Esophagus muscularis mucosa (tissue), 4 donors: ENCODE measurements at regions not wholly inside any gene's neighbourhood (a gene's known extent, or its start where the extent isn't known, plus 50 kb on each side); places are given as distances from the start of the nearest gene placed in this dataset.

Experiments
- DNase-seq: peaks from one replicate; pipeline ENCODE4 v3.0.0-alpha.2; 2017; ENCODE audit errors: extremely low spot score
- H3K27ac ChIP-seq, 4 donors: fragments of 200-600 bp; sonication (generic); replicated peaks in 1 of 4; 1 replicate in 3 of 4; 2 replicates in 1 of 4; pipeline ENCODE4 v1.5.1; 2016 to 2019; ENCODE audit warnings: mild to moderate bottlenecking in 1 of 4
- H3K27me3 ChIP-seq, 4 donors: fragments of 200-600 bp; sonication (generic); one replicate each; pipeline versions ENCODE4 v1.5.1 to v1.6.0; 2016 to 2019
- H3K36me3 ChIP-seq, 4 donors: fragments of 200-600 bp; sonication (generic); one replicate each; pipeline ENCODE4 v1.5.1; 2016 to 2019
- H3K4me1 ChIP-seq, 4 donors: fragments of 200-600 bp; sonication (generic); one replicate each; pipeline ENCODE4 v1.5.1; 2016 to 2019
- H3K4me3 ChIP-seq, 4 donors: fragments of 200-600 bp; sonication (generic); 1 replicate in 2 of 4; 2 replicates in 2 of 4; pipeline ENCODE4 v1.5.1; 2016 to 2019; ENCODE audit warnings: mild to moderate bottlenecking in 4 of 4, moderate library complexity in 1 of 4
- H3K9me3 ChIP-seq, 4 donors: fragments of 200-600 bp; sonication (generic); 1 replicate in 3 of 4; 2 replicates in 1 of 4; pipeline ENCODE4 v1.5.1; 2016 to 2019
- CTCF ChIP-seq, 3 experiments: fragments of 200-600 bp in 2 of 3; fragments of 450-650 bp in 1 of 3; sonication (generic) in 2 of 3; IDR thresholded peaks; one replicate each; pipeline ENCODE4 v1.5.1; 2017 to 2019; ENCODE audit warnings: antibody characterized with exemption in 3 of 3, mild to moderate bottlenecking in 2 of 3, moderate library complexity in 1 of 3
- EP300 ChIP-seq: sonication (generic); formaldehyde crosslinking; IDR thresholded peaks from one replicate; pipeline ENCODE4 v1.6.1; 2017; ENCODE audit warnings: antibody characterized with exemption
- POLR2A ChIP-seq: fragments of 450-650 bp; IDR thresholded peaks from one replicate; pipeline ENCODE4 v1.6.1; 2017; ENCODE audit warnings: antibody characterized with exemption, moderate library complexity, mild to moderate bottlenecking, low read depth
- POLR2AphosphoS5 ChIP-seq, 2 donors: sonication (generic); formaldehyde crosslinking; IDR thresholded peaks; one replicate each; pipeline ENCODE4 v1.6.1; 2017; ENCODE audit warnings: antibody characterized with exemption in 2 of 2
- WGBS: methylation state at CpG from one replicate; pipeline ENCODE4 v1.1.5; 2018; 5-methylcytosine and 5-hydroxymethylcytosine counted together
- intact Hi-C: fragments of 100-400 bp; cut with DNase I; formaldehyde crosslinking; loops from one replicate; pipeline ENCODE4 v1.15.1; 2023

- Histone ChIP-seq H3K27ac (no peak overlapping the region), H3K36me3 (no peaks in the 10 kb centered on the region)
Measured at GRCh38 chr14:104278214-104278534, 139.8 kb downstream of the KIF26A start.

GRCh38 chr14:104280085-104280901 is 141.9 kb downstream of the KIF26A start:
- H3K27ac ChIP-seq: no peak overlapping the region
- no peaks in the 10 kb centered on the region for H3K9me3 ChIP-seq
- H3K4me3 ChIP-seq: no peak overlapping the region
- TF ChIP-seq POLR2AphosphoS5 (IDR thresholded peaks at IDR 0.05) (no peak), POLR2A (no peak), CTCF (IDR thresholded peaks at IDR 0.05) (no peak), EP300 (no peak)
- H3K36me3 ChIP-seq: no peaks in the 10 kb centered on the region
- intact Hi-C loops: no loop called here
- 95% methylated on average over 27 of the region's 32 CpGs for WGBS
- DNase-seq: no peak
- H3K4me1 ChIP-seq: peaks cover 0 to 18% (median 4%) of the 10 kb centered on the region in 4 donors
- H3K27me3 ChIP-seq: peaks cover 0 to 26% (median 0%) of the 10 kb centered on the region in 4 donors

More at GRCh38 chr14:104278214-104278534, 139.8 kb downstream of the KIF26A start:
- no peak for DNase-seq
- Histone ChIP-seq H3K4me1 (peaks cover 0 to 7% (median 3%) of the 10 kb centered on the region in 4 donors), H3K4me3 (no peak overlapping the region), H3K9me3 (no peaks in the 10 kb centered on the region), H3K27me3 (peaks cover 0 to 26% (median 0%) of the 10 kb centered on the region in 4 donors)
- WGBS: 88% methylated on average over 4 of the region's 4 CpGs
- intact Hi-C loops: no loop called here
- TF ChIP-seq POLR2A (no peak), POLR2AphosphoS5 (IDR thresholded peaks at IDR 0.05) (no peak), EP300 (no peak), CTCF (IDR thresholded peaks at IDR 0.05) (no peak)

- no peak for DNase-seq
- 85% methylated on average over 18 of the region's 24 CpGs for WGBS
- H3K27ac ChIP-seq: no peak overlapping the region
Measured at GRCh38 chr14:104280902-104281767, 142.7 kb downstream of the KIF26A start.

GRCh38 chr14:104281768-104282301 is 143.4 kb downstream of the KIF26A start:
- intact Hi-C loops: no loop called here
- DNase-seq: no peak

More at GRCh38 chr14:104280902-104281767, 142.7 kb downstream of the KIF26A start:
- Histone ChIP-seq H3K9me3 (no peaks in the 10 kb centered on the region), H3K4me1 (peaks cover 0 to 18% (median 4%) of the 10 kb centered on the region in 4 donors), H3K4me3 (no peak overlapping the region), H3K27me3 (peaks cover 0 to 26% (median 0%) of the 10 kb centered on the region in 4 donors), H3K36me3 (no peaks in the 10 kb centered on the region)
- TF ChIP-seq EP300 (no peak), CTCF (IDR thresholded peaks at IDR 0.05) (no peak), POLR2A (no peak), POLR2AphosphoS5 (IDR thresholded peaks at IDR 0.05) (no peak)
- intact Hi-C loops: no loop called here

More at GRCh38 chr14:104281768-104282301, 143.4 kb downstream of the KIF26A start:
- no peak for TF ChIP-seq EP300
- no peak for TF ChIP-seq POLR2AphosphoS5 (IDR thresholded peaks at IDR 0.05)
- TF ChIP-seq CTCF (IDR thresholded peaks at IDR 0.05): no peak
- Histone ChIP-seq H3K27ac (no peak overlapping the region), H3K9me3 (no peaks in the 10 kb centered on the region), H3K4me1 (peaks cover 0 to 18% (median 4%) of the 10 kb centered on the region in 4 donors), H3K4me3 (no peak overlapping the region), H3K27me3 (peaks cover 0 to 25% (median 0%) of the 10 kb centered on the region in 4 donors), H3K36me3 (no peaks in the 10 kb centered on the region)
- 95% methylated on average over 8 of the region's 11 CpGs for WGBS
